HepG2 (cell line): ENCODE measurements at regions not wholly inside any gene's neighbourhood (a gene's known extent, or its start where the extent isn't known, plus 50 kb on each side); places are given as distances from the start of the nearest gene placed in this dataset.

Experiments
- ATAC-seq: fragments of 200-7000 bp; cut with Tn5 transposase; 3 replicates; pipeline ENCODE4 v1.9.1; 2020; ENCODE audit warnings: mild to moderate bottlenecking, moderate library complexity
- BruUV-seq: library from RNA; stranded (reverse); fragments of 400-500 nt; replicated peaks from 2 replicates; lab custom pipeline; 2021; lab: Mats Ljungman, UMichigan
- CTCF ChIA-PET: fragments of 300-600 bp; formaldehyde crosslinking; extraction: SDS; loops from one replicate; lab custom pipeline; 2021; ENCODE audit warnings: low total read pairs, inconsistent platforms, low intra/inter-chr PET ratio; lab: Yijun Ruan, JAX
- POLR2A ChIA-PET: fragments of 350-600 bp; sonication (Branson Sonifier 250); formaldehyde crosslinking; loops from one replicate; lab custom pipeline; 2020; ENCODE audit warnings: antibody characterized with exemption, inconsistent platforms; lab: Yijun Ruan, JAX
- DNase-seq: peaks from one replicate; pipeline ENCODE4 v3.0.0-alpha.2; 2015; ENCODE audit warnings: low spot score
- FAIRE-seq: peaks from 3 replicates; lab custom pipeline; 2011; peaks lifted over from hg19 to GRCh38; lab: Jason Lieb, UNC
- H2AFZ ChIP-seq: one replicate; pipeline ENCODE4 v1.6.1; 2011; ENCODE audit warnings: low read length, inconsistent platforms
- H3K27ac ChIP-seq: fragments of 300-600 bp; 3 replicates; pipeline ENCODE4 v1.8.0; 2011; ENCODE audit warnings: mixed run types, mild to moderate bottlenecking, mixed read lengths, low read length, inconsistent platforms; ENCODE audit not compliant: insufficient read depth; ENCODE audit errors: extremely low read length
- H3K27me3 ChIP-seq, 2 experiments: fragments of 200-600 bp in 1 of 2; 2 replicates in 1 of 2; 3 replicates in 1 of 2; pipeline versions ENCODE4 v1.6.0 to v1.8.0; 2011; ENCODE audit warnings: low read length in 2 of 2, mild to moderate bottlenecking in 2 of 2, moderate library complexity in 2 of 2, inconsistent platforms in 1 of 2; ENCODE audit not compliant: insufficient read depth in 2 of 2, control insufficient read depth in 1 of 2
- H3K36me3 ChIP-seq, 2 experiments: fragments of 200-600 bp in 1 of 2; replicated peaks in 1 of 2; 2 replicates in 1 of 2; 3 replicates in 1 of 2; pipeline versions ENCODE4 v1.5.1 to v1.8.0; 2011; ENCODE audit warnings: low read length in 2 of 2, inconsistent platforms in 1 of 2; ENCODE audit not compliant: insufficient read depth in 2 of 2, control insufficient read depth in 1 of 2
- H3K4me1 ChIP-seq: 2 replicates; pipeline ENCODE4 v1.5.1; 2012; ENCODE audit warnings: low read length, inconsistent platforms; ENCODE audit not compliant: insufficient read depth
- H3K4me2 ChIP-seq: 2 replicates; pipeline ENCODE4 v1.6.0; 2011; ENCODE audit warnings: low read depth, low read length, inconsistent platforms
- H3K4me3 ChIP-seq, 3 experiments: fragments of 200-600 bp in 1 of 3; sonication (generic), shearing (Covaris generic) in 1 of 3; replicated peaks in 1 of 3; 2 replicates each; pipeline ENCODE4 v1.5.1; 2011 to 2016; ENCODE audit warnings: low read length in 3 of 3, inconsistent platforms in 2 of 3, low read depth in 2 of 3, mild to moderate bottlenecking in 2 of 3, control low read depth in 1 of 3, mixed read lengths in 1 of 3; ENCODE audit not compliant: insufficient read depth in 1 of 3
- H3K79me2 ChIP-seq: one replicate; pipeline ENCODE4 v1.6.1; 2011; ENCODE audit warnings: low read length, inconsistent platforms; ENCODE audit not compliant: insufficient read depth
- H3K9ac ChIP-seq: 2 replicates; pipeline ENCODE4 v1.6.0; 2011; ENCODE audit warnings: mild to moderate bottlenecking, low read depth, low read length, inconsistent platforms; ENCODE audit not compliant: insufficient read depth
- H3K9me3 ChIP-seq: 2 replicates; pipeline ENCODE4 v1.5.1; 2012; ENCODE audit warnings: mild to moderate bottlenecking, low read length
- H4K20me1 ChIP-seq: 2 replicates; pipeline ENCODE4 v1.6.0; 2011; ENCODE audit warnings: inconsistent platforms, mild to moderate bottlenecking, low read length, moderate library complexity; ENCODE audit not compliant: insufficient read depth
- DNMT3B ChIP-seq: conservative IDR thresholded peaks from 2 replicates; pipeline ENCODE4 v1.6.1; 2016; ENCODE audit warnings: missing biosample characterization, control low read depth
- FOSL2 ChIP-seq: sonication (generic); formaldehyde crosslinking; IDR thresholded peaks from 2 replicates; pipeline ENCODE4 v1.4.0; 2020; ENCODE audit warnings: missing genetic modification reagents
- FOXK1 ChIP-seq: sonication (generic); formaldehyde crosslinking; IDR thresholded peaks from 2 replicates; pipeline ENCODE4 v1.4.0; 2020; ENCODE audit warnings: low read depth, missing genetic modification reagents, borderline replicate concordance
- FOXO1 ChIP-seq: sonication (generic); formaldehyde crosslinking; IDR thresholded peaks from 2 replicates; pipeline ENCODE4 v1.4.0; 2020; ENCODE audit warnings: missing genetic modification reagents
- JUNB ChIP-seq: sonication (generic); formaldehyde crosslinking; IDR thresholded peaks from 2 replicates; pipeline ENCODE4 v1.8.0; 2022; ENCODE audit warnings: missing genetic modification reagents, mild to moderate bottlenecking, borderline replicate concordance
- KDM5B ChIP-seq: sonication (generic); formaldehyde crosslinking; IDR thresholded peaks from 2 replicates; pipeline ENCODE4 v1.4.0; 2020; ENCODE audit warnings: missing genetic modification reagents, mild to moderate bottlenecking, borderline replicate concordance
- MAX ChIP-seq: IDR thresholded peaks from 2 replicates; pipeline ENCODE4 v1.6.1; 2012; ENCODE audit warnings: inconsistent platforms
- NFYC ChIP-seq: IDR thresholded peaks from 2 replicates; pipeline ENCODE4 v1.6.1; 2016; ENCODE audit warnings: missing genetic modification reagents, missing compliant biosample characterization
- NR2C2 ChIP-seq: sonication (generic); formaldehyde crosslinking; IDR thresholded peaks from 2 replicates; pipeline ENCODE4 v1.4.0; 2020; ENCODE audit warnings: missing genetic modification reagents, mild to moderate bottlenecking, moderate library complexity, borderline replicate concordance
- ZNF790 ChIP-seq: sonication (generic); formaldehyde crosslinking; IDR thresholded peaks from 2 replicates; pipeline ENCODE4 v1.8.0; 2022; ENCODE audit warnings: missing genetic modification reagents, mild to moderate bottlenecking, borderline replicate concordance
- WGBS: methylation state at CpG from one replicate; pipeline ENCODE4 v1.1.6; 2017; ENCODE audit warnings: low lambda C conversion rate; 5-methylcytosine and 5-hydroxymethylcytosine counted together
- in situ Hi-C: cut with HindIII; loops from 2 replicates; pipeline ENCODE4 v1.10.0; 2017; ENCODE audit warnings: low pct_unique_long_range_greater_than_20kb; ENCODE audit not compliant: extremely low pct_ligation_motif_present
- intact Hi-C: fragments of 100-400 bp; cut with micrococcal nuclease; formaldehyde crosslinking; loops from one replicate; pipeline ENCODE4 v1.10.0; 2022; ENCODE audit not compliant: unreplicated experiment
- TF ChIP-seq, protein P1 (sequence below): sonication (generic); formaldehyde crosslinking; IDR thresholded peaks from 2 replicates; pipeline ENCODE4 v1.8.1; 2023; ENCODE audit warnings: mild to moderate bottlenecking, moderate library complexity, missing genetic modification reagents
- TF ChIP-seq, protein P2 (sequence below), 2 experiments: sonication (generic) in 1 of 2; formaldehyde crosslinking in 1 of 2; IDR thresholded peaks; 2 replicates each; pipeline versions ENCODE4 v1.5.1 to v1.6.1; 2011 to 2020; ENCODE audit warnings: borderline replicate concordance in 1 of 2, low read depth in 1 of 2, low read length in 1 of 2, mild to moderate bottlenecking in 1 of 2, missing genetic modification reagents in 1 of 2, moderate library complexity in 1 of 2
- TF ChIP-seq, protein P3 (sequence below): sonication (generic); formaldehyde crosslinking; IDR thresholded peaks from 2 replicates; pipeline ENCODE4 v1.5.0; 2020; ENCODE audit warnings: missing genetic modification reagents, mild to moderate bottlenecking, borderline replicate concordance

GRCh38 chr22:22080270-22080669 lies 97.7 kb upstream of the TOP3B start:
- intact Hi-C loops = no loop called here
- CTCF ChIA-PET = no interaction called here

DNA sequence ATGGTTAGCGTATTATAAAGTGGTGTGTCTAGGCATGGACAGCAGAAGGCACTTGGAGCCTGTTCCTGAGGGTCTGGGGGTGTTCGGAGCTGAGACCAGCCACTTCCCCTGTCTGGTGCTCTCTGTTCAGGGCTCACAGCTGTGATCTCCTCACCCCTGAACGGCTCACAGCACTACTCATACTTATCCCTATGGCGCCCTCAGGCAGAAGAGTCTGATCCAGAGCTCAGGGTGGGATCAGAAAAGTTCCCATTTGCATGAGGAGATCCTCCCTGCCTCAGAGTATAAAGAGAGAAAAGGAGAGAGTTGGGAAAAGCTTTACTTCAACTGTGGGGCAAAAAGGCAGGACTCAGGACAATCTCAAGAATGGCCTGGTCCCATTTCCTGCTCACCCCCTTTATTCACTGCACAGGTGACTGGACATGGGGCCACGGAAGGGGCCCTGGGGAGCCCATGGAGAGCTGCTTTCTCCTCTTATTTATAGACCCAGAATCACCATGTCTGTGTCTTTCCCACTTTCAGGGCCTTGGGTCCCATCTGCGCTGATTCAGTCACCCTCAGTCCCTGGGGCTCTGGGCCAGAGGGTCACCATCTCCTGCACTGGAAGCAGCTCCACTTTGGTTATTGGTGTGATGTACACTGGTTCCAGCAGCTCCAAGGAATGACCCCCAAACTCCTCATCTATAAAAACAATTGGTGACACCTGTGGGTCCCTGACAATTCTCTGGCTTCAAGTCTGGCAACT lies 97.0 kb upstream of the TOP3B start:
- Histone ChIP-seq H3K9me3 (no peaks in the 10 kb centered on the region), H3K36me3 (no peaks in the 10 kb centered on the region), H3K27me3 (peaks cover 0 to 30% of the 10 kb centered on the region in 2 experiments; a peak in 2 of 5 replicates), H3K4me3 (no peak overlapping the region), H4K20me1 (no peaks in the 10 kb centered on the region), H2AFZ (no peak overlapping the region), H3K79me2 (no peaks in the 10 kb centered on the region), H3K27ac (no peak overlapping the region), H3K4me1 (peaks cover 9% of the 10 kb centered on the region), H3K9ac (no peak overlapping the region), H3K4me2 (no peak overlapping the region)
- POLR2A ChIA-PET = no interaction called here
- no peak for FAIRE-seq
- no peak for DNase-seq
- CTCF ChIA-PET = no interaction called here
- ATAC-seq = no peak
- 36% methylated on average over 6 of the region's 6 CpGs for WGBS
- in situ Hi-C loops = no loop called here
- no TSS peak for BruUV-seq
- intact Hi-C loops = no loop called here
- no peak for TF ChIP-seq NFYC (CRISPR knock-in tag)
- TF ChIP-seq, protein P1, sequence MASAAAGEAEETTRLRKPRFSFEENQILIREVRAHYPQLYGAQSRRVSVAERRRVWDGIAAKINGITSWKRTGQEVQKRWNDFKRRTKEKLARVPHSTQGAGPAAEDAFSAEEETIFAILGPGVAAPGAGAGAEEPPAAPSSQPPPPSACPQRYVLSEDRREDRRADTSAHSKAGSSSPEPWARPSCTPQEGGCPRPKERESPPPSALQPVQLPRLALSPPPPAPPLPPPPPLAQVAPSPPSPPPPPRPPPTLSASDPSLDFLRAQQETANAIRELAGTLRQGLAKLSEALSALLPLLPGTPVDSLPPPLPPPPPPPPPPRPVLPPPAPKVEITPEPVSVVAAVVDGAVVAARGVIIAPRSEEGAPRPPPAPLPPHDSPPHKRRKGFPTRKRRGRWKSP = no peak
- no peak for TF ChIP-seq DNMT3B (CRISPR knock-in tag)
- TF ChIP-seq, protein P2, sequence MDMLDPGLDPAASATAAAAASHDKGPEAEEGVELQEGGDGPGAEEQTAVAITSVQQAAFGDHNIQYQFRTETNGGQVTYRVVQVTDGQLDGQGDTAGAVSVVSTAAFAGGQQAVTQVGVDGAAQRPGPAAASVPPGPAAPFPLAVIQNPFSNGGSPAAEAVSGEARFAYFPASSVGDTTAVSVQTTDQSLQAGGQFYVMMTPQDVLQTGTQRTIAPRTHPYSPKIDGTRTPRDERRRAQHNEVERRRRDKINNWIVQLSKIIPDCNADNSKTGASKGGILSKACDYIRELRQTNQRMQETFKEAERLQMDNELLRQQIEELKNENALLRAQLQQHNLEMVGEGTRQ (IDR thresholded peaks at IDR 0.05; ENCODE audit: low read depth, low read length) = no peak
- TF ChIP-seq, protein P2 (CRISPR knock-in tag; IDR thresholded peaks at IDR 0.05; ENCODE audit: borderline replicate concordance) = no peak
- TF ChIP-seq NR2C2 (CRISPR knock-in tag) = no peak
- TF ChIP-seq KDM5B = no peak

More at GRCh38 chr22:22080270-22080669, 97.7 kb upstream of the TOP3B start:
- Histone ChIP-seq H2AFZ (no peak overlapping the region), H3K9ac (no peak overlapping the region), H3K9me3 (no peaks in the 10 kb centered on the region), H3K4me2 (no peak overlapping the region), H3K4me1 (peaks cover 2% of the 10 kb centered on the region; the same call in 1 of the 2 replicates), H3K4me3 (no peak overlapping the region), H3K27ac (no peak overlapping the region), H3K36me3 (no peaks in the 10 kb centered on the region), H3K79me2 (no peaks in the 10 kb centered on the region), H4K20me1 (no peaks in the 10 kb centered on the region), H3K27me3 (peaks cover 0 to 30% of the 10 kb centered on the region in 2 experiments; a peak in 2 of 5 replicates)
- in situ Hi-C loops = no loop called here
- no TSS peak for BruUV-seq
- FAIRE-seq = no peak
- 0% methylated on average over 2 of the region's 2 CpGs for WGBS
- no peak for DNase-seq
- no peak for ATAC-seq
- no peak for TF ChIP-seq FOXO1 (CRISPR knock-in tag)
- no peak for TF ChIP-seq ZNF790 (CRISPR knock-in tag)
- no peak for TF ChIP-seq JUNB (CRISPR knock-in tag)
- TF ChIP-seq, protein P3, sequence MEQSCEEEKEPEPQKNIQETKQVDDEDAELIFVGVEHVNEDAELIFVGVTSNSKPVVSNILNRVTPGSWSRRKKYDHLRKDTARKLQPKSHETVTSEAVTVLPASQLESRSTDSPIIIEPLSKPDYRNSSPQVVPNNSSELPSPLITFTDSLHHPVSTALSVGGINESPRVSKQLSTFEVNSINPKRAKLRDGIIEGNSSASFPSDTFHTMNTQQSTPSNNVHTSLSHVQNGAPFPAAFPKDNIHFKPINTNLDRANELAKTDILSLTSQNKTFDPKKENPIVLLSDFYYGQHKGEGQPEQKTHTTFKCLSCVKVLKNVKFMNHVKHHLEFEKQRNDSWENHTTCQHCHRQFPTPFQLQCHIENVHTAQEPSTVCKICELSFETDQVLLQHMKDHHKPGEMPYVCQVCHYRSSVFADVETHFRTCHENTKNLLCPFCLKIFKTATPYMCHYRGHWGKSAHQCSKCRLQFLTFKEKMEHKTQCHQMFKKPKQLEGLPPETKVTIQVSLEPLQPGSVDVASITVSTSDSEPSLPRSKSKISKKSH (CRISPR knock-in tag) = no peak
- no peak for TF ChIP-seq MAX
- TF ChIP-seq FOSL2 (CRISPR knock-in tag) = no peak
- no peak for TF ChIP-seq FOXK1 (CRISPR knock-in tag)
- TF ChIP-seq, all 625 proteins: peak for 0
- POLR2A ChIA-PET = no interaction called here
